ENCODE measurements at regions not wholly inside any gene's neighbourhood (a gene's known extent, or its start where the extent isn't known, plus 50 kb on each side); places are given as distances from the start of the nearest gene placed in this dataset.

DNA sequence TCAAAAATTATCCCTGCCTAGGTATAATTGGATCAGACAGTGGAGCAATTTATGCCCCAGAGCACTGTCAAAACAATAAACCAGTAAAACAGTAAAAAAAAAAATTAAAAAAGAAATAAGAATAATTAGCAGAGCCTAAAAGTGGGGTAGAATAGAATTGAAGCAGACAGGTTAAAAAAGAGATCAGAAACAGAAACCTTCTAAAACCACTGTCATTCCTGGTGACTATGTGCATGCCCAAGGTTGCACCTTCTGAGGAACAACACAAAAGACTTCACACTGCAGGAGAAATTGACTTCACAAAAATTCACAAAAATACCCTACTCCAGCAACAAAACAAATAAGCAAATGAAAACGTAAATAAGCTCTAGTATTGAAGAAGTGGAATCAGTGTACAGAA is 168.6 kb downstream of the SPANXA1 start:
- DNase-seq (no peak), ATAC-seq (ENCODE audit: low read depth in 2 of 2) (no peak)
- Histone ChIP-seq H3K36me3 (ENCODE audit: control insufficient read depth, insufficient read depth, low read length) (no peaks in the 10 kb centered on the region), H3K27ac (ENCODE audit: insufficient read depth, low read length, poor library complexity, severe bottlenecking) (no peak overlapping the region), H3K27me3 (ENCODE audit: control insufficient read depth, insufficient read depth, low read length) (no peaks in the 10 kb centered on the region), H3K4me3 (ENCODE audit: low read depth, low read length) (no peak overlapping the region), H3K4me1 (ENCODE audit: control insufficient read depth, insufficient read depth, low read length, poor library complexity, severe bottlenecking) (no peaks in the 10 kb centered on the region), H3K9me3 (ENCODE audit: control insufficient read depth in 2 of 2, low read length in 2 of 2) (no peaks in the 10 kb centered on the region)
- Mint-ChIP-seq H3K4me3 (no peak overlapping the region), H3K36me3 (no peaks in the 10 kb centered on the region), H3K4me1 (no peaks in the 10 kb centered on the region), H3K27ac (no peak overlapping the region), H3K27me3 (no peaks in the 10 kb centered on the region), H3K9me3 (peaks cover 0 to 6% (median 0%) of the 10 kb centered on the region in 7 donors)

DNA sequence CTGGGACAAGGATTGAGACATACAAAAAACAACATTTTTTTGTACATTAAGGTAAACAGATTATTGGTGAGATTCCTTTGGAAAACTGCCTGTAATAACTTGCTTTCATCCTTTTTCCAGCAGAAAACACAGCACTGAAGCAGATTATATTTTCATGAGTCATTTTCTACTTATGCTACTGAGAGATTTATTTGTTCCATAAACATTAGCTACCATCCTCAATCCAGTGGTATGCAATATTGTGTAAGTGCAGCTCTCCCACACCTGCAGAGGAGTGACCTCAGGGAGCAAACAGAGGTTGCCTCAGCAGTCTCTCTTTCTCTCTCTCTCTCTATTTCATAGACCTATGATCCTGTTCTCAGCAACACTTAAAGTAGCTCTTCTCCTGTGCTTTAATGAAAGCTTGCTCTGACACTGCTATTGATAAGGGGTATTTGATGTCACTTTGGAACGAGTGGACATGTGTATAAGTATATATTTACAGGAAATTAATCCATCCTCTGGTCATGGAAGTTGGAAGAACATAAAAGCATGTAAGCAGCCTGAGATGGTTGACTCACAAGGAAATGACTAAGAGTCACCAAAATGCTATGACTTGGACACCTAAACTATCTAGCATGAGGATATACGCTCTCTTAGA is 163.7 kb upstream of the SPANXC start:
- Mint-ChIP-seq H3K9me3 (peaks cover 0 to 6% (median 0%) of the 10 kb centered on the region in 7 donors), H3K36me3 (no peaks in the 10 kb centered on the region), H3K27ac (no peak overlapping the region), H3K4me3 (no peak overlapping the region), H3K4me1 (no peaks in the 10 kb centered on the region), H3K27me3 (no peaks in the 10 kb centered on the region)
- no peak for ATAC-seq (ENCODE audit: low read depth in 2 of 2)
- H3K36me3 ChIP-seq (ENCODE audit: control insufficient read depth, insufficient read depth, low read length), result no peaks in the 10 kb centered on the region
- no peaks in the 10 kb centered on the region for H3K9me3 ChIP-seq (ENCODE audit: control insufficient read depth in 2 of 2, low read length in 2 of 2)
- H3K27me3 ChIP-seq (ENCODE audit: control insufficient read depth, insufficient read depth, low read length), result no peaks in the 10 kb centered on the region
- no peak overlapping the region for H3K4me3 ChIP-seq (ENCODE audit: low read depth, low read length)
- no peak overlapping the region for H3K27ac ChIP-seq (ENCODE audit: insufficient read depth, low read length, poor library complexity, severe bottlenecking)
- DNase-seq, result no peak
- no peaks in the 10 kb centered on the region for H3K4me1 ChIP-seq (ENCODE audit: control insufficient read depth, insufficient read depth, low read length, poor library complexity, severe bottlenecking)

DNA sequence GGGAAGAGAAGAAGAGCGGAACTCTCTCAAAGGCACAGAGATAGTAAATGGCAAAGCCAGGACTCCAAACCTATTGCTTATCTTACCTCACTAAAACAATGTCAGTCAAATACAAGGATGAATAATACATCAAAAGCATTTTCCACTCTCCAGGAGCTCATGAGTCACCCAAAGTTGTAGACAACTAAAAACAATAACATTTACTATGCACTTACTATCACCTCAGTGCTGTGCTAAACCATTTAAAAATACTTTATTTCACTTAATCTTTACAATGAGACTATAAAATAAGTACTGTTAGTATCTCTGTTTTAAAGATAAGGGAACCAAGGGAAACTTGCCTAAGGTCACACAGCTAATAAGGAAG is 163.2 kb upstream of the SPANXC start:
- Mint-ChIP-seq H3K36me3 (no peaks in the 10 kb centered on the region), H3K27ac (no peak overlapping the region)
- ATAC-seq (ENCODE audit: low read depth in 2 of 2), result no peak

DNA sequence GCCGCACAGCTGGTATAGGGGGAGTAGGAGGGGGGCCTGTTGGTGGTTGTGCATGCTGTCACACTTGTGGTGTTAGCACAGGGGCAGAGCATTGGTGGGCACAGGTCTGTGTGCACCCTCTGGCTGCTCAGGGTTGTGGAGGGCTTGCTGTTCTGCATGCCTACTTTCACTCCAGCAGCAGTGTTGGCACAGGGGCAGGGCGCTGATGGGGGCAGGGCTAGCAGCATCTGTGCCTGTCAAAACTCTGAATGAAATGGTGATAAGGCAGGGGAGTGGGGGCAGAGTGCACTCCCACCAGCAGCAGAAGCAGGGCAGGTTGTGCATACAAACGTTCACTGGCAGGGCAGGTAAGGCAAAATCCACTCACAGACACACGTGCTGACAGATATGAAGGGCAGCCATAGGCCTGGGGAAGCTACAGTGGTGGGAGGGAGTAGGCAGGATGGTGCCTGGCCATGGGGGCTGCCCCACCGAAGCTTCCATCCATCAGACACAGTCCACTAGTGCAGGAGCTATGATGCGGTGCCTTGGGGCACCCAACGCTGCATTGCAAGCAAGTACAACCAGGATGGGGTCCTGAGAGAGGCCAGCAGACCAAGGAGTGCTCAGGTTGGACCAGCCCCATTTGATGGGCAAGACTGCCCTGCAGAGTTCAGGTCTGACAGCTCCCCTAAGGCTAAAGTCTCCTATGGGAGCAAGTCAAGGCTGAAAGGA is 160.7 kb upstream of the SPANXC start:
- ATAC-seq (ENCODE audit: low read depth in 2 of 2) (no peak), DNase-seq (no peak)
- Mint-ChIP-seq H3K27ac (no peak overlapping the region), H3K4me3 (no peak overlapping the region), H3K27me3 (no peaks in the 10 kb centered on the region), H3K9me3 (peaks cover 0 to 8% (median 0%) of the 10 kb centered on the region in 7 donors), H3K36me3 (no peaks in the 10 kb centered on the region), H3K4me1 (no peaks in the 10 kb centered on the region)
- Histone ChIP-seq H3K36me3 (ENCODE audit: control insufficient read depth, insufficient read depth, low read length) (no peaks in the 10 kb centered on the region), H3K27me3 (ENCODE audit: control insufficient read depth, insufficient read depth, low read length) (no peaks in the 10 kb centered on the region), H3K9me3 (ENCODE audit: control insufficient read depth in 2 of 2, low read length in 2 of 2) (no peaks in the 10 kb centered on the region), H3K27ac (ENCODE audit: insufficient read depth, low read length, poor library complexity, severe bottlenecking) (no peak overlapping the region), H3K4me3 (ENCODE audit: low read depth, low read length) (no peak overlapping the region), H3K4me1 (ENCODE audit: control insufficient read depth, insufficient read depth, low read length, poor library complexity, severe bottlenecking) (no peaks in the 10 kb centered on the region)

More for the DNA sequence above, 163.2 kb upstream of the SPANXC start:
- Histone ChIP-seq H3K36me3 (ENCODE audit: control insufficient read depth, insufficient read depth, low read length) (no peaks in the 10 kb centered on the region), H3K27me3 (ENCODE audit: control insufficient read depth, insufficient read depth, low read length) (no peaks in the 10 kb centered on the region), H3K27ac (ENCODE audit: insufficient read depth, low read length, poor library complexity, severe bottlenecking) (no peak overlapping the region), H3K4me3 (ENCODE audit: low read depth, low read length) (no peak overlapping the region), H3K4me1 (ENCODE audit: control insufficient read depth, insufficient read depth, low read length, poor library complexity, severe bottlenecking) (no peaks in the 10 kb centered on the region), H3K9me3 (ENCODE audit: control insufficient read depth in 2 of 2, low read length in 2 of 2) (no peaks in the 10 kb centered on the region)
- no peak overlapping the region for H3K4me3 Mint-ChIP-seq
- H3K27me3 Mint-ChIP-seq, result no peaks in the 10 kb centered on the region
- H3K4me1 Mint-ChIP-seq, result no peaks in the 10 kb centered on the region
- DNase-seq, result no peak
- peaks cover 0 to 6% (median 0%) of the 10 kb centered on the region in 7 donors for H3K9me3 Mint-ChIP-seq

DNA sequence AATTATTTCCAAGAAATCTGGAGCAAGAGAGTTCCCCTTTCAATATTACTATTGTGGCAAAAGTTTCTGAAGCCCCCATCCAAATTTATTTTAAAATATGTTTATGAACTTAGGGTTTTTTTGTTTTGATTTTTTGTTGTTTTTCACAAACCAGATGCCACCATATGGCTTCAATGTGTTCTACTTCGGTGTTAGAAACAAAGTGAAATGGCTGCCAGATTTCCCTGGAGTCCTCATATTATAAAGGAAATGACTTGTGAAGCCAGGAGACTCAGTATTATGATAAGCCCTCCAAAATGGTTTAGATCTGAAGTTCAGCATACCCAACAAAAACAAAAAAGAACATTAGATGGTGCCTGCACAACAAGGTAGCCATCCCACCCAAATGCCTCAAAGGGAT is 154.2 kb upstream of the SPANXC start:
- Mint-ChIP-seq H3K4me1 (no peaks in the 10 kb centered on the region), H3K4me3 (no peak overlapping the region), H3K27me3 (no peaks in the 10 kb centered on the region), H3K36me3 (no peaks in the 10 kb centered on the region), H3K9me3 (peaks cover 0 to 9% (median 3%) of the 10 kb centered on the region in 7 donors), H3K27ac (no peak overlapping the region)
- ATAC-seq (ENCODE audit: low read depth in 2 of 2) (no peak), DNase-seq (no peak)
- H3K4me3 ChIP-seq (ENCODE audit: low read depth, low read length), result no peak overlapping the region
- no peaks in the 10 kb centered on the region for H3K27me3 ChIP-seq (ENCODE audit: control insufficient read depth, insufficient read depth, low read length)
- H3K27ac ChIP-seq (ENCODE audit: insufficient read depth, low read length, poor library complexity, severe bottlenecking), result no peak overlapping the region
- H3K36me3 ChIP-seq (ENCODE audit: control insufficient read depth, insufficient read depth, low read length), result no peaks in the 10 kb centered on the region
- H3K9me3 ChIP-seq (ENCODE audit: control insufficient read depth in 2 of 2, low read length in 2 of 2), result no peaks in the 10 kb centered on the region
- no peaks in the 10 kb centered on the region for H3K4me1 ChIP-seq (ENCODE audit: control insufficient read depth, insufficient read depth, low read length, poor library complexity, severe bottlenecking)

DNA sequence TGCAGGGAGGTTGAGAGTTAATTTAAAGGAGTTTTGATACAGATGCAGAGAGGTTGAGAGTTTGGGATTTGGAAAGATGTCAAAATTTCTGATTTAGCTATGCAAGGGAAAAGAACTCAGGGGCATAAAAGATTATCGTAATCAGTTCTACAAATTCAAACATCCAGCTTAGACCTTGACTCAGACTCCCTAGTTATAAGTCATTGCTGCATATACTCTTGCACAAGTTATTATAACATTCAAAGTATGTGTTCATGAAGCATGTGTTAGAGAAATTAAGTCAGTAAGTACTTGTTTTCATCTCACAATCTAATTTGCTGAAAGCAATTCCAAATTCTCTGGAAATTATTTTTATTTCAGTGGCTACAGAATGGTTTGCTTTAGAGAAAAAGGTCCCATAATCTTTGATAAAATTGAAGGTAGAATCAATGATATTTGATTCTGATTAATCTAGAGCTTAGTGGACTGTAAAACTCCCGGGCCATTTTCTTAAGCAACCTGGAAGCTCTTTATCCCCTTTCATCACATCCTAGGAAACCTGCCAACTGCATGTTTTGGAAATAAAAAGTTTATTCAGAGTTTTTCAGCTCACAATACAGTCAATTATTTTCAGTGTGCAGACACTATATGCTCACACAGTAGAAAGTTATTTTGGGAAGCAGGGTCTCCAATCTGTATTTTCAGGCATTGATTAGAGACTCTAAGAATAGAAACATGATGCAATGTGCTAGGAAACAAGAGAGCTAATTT is 132.9 kb upstream of the SPANXC start:
- H3K27me3 ChIP-seq (ENCODE audit: control insufficient read depth, insufficient read depth, low read length), result no peaks in the 10 kb centered on the region
- H3K4me1 ChIP-seq (ENCODE audit: control insufficient read depth, insufficient read depth, low read length, poor library complexity, severe bottlenecking), result no peaks in the 10 kb centered on the region
- no peak for ATAC-seq (ENCODE audit: low read depth in 2 of 2)
- Mint-ChIP-seq H3K27ac (no peak overlapping the region), H3K36me3 (no peaks in the 10 kb centered on the region), H3K27me3 (no peaks in the 10 kb centered on the region), H3K4me1 (no peaks in the 10 kb centered on the region), H3K9me3 (peaks cover 0 to 10% (median 3%) of the 10 kb centered on the region in 7 donors), H3K4me3 (no peak overlapping the region)
- no peak overlapping the region for H3K4me3 ChIP-seq (ENCODE audit: low read depth, low read length)
- no peak overlapping the region for H3K27ac ChIP-seq (ENCODE audit: insufficient read depth, low read length, poor library complexity, severe bottlenecking)
- no peak for DNase-seq
- H3K36me3 ChIP-seq (ENCODE audit: control insufficient read depth, insufficient read depth, low read length), result no peaks in the 10 kb centered on the region
- H3K9me3 ChIP-seq (ENCODE audit: control insufficient read depth in 2 of 2, low read length in 2 of 2), result peaks cover 0 to 1% of the 10 kb centered on the region in 2 experiments

DNA sequence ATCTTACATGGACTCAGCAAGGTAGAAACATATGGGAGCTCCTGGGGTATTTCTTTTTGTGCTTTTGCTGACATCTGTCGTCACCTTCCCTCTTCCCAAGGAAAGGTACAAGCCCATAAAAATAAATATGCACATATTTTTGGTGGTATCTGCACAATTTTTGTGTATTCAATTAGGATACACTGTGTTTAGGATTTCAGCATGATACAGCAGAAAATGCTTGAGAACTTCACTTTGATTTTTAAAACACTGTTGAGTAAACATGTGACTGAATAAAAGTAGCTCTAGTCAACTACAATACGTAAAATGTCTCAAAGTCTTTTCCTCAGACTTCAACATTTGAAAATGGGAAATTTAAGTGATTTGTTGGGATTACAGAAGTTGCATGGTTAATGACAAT is 99.4 kb upstream of the SPANXC start:
- no peaks in the 10 kb centered on the region for H3K27me3 Mint-ChIP-seq
- no peaks in the 10 kb centered on the region for H3K36me3 ChIP-seq (ENCODE audit: control insufficient read depth, insufficient read depth, low read length)
- no peaks in the 10 kb centered on the region for H3K27me3 ChIP-seq (ENCODE audit: control insufficient read depth, insufficient read depth, low read length)
- H3K9me3 Mint-ChIP-seq, result peaks cover 0 to 1% (median 0%) of the 10 kb centered on the region in 7 donors
- no peaks in the 10 kb centered on the region for H3K9me3 ChIP-seq (ENCODE audit: control insufficient read depth in 2 of 2, low read length in 2 of 2)
- H3K4me1 Mint-ChIP-seq, result no peaks in the 10 kb centered on the region
- H3K27ac ChIP-seq (ENCODE audit: insufficient read depth, low read length, poor library complexity, severe bottlenecking), result no peak overlapping the region
- no peak overlapping the region for H3K4me3 Mint-ChIP-seq
- H3K4me3 ChIP-seq (ENCODE audit: low read depth, low read length), result no peak overlapping the region
- no peaks in the 10 kb centered on the region for H3K36me3 Mint-ChIP-seq
- ATAC-seq (ENCODE audit: low read depth in 2 of 2), result no peak
- no peaks in the 10 kb centered on the region for H3K4me1 ChIP-seq (ENCODE audit: control insufficient read depth, insufficient read depth, low read length, poor library complexity, severe bottlenecking)
- DNase-seq, result no peak
- H3K27ac Mint-ChIP-seq, result no peak overlapping the region
